HFFc6 (cell line): ENCODE measurements at regions not wholly inside any gene's neighbourhood (a gene's known extent, or its start where the extent isn't known, plus 50 kb on each side); places are given as distances from the start of the nearest gene placed in this dataset.

ENCODE experiments used
- DNase-seq: peaks from one replicate; pipeline ENCODE4 v3.0.0-alpha.2; 2018
- H3K27ac Mint-ChIP-seq: 2 replicates; pipeline ENCODE4 v1.8.0; 2020; ENCODE audit warnings: mild to moderate bottlenecking, mixed read lengths
- H3K27me3 Mint-ChIP-seq: 2 replicates; pipeline ENCODE4 v1.8.0; 2021; ENCODE audit warnings: mild to moderate bottlenecking, moderate library complexity, mixed read lengths; ENCODE audit not compliant: insufficient read depth
- H3K36me3 Mint-ChIP-seq: 2 replicates; pipeline ENCODE4 v1.8.0; 2021; ENCODE audit warnings: low read depth, mixed read lengths
- H3K4me1 Mint-ChIP-seq: 2 replicates; pipeline ENCODE4 v1.8.0; 2020; ENCODE audit warnings: low read depth, mixed read lengths
- H3K4me3 Mint-ChIP-seq: 2 replicates; pipeline ENCODE4 v1.8.0; 2020; ENCODE audit warnings: mild to moderate bottlenecking, moderate library complexity, mixed read lengths
- H3K9me3 Mint-ChIP-seq: 2 replicates; pipeline ENCODE4 v1.8.0; 2020; ENCODE audit warnings: mild to moderate bottlenecking, mixed read lengths
- CTCF ChIP-seq: fragments of 200-600 bp; sonication (generic); IDR thresholded peaks from 2 replicates; pipeline ENCODE4 v1.5.0; 2021; ENCODE audit warnings: antibody characterized with exemption, mild to moderate bottlenecking

- no peak for TF ChIP-seq CTCF
- no peak for DNase-seq
Measured at GRCh38 chr5:39628348-39628747, 203.6 kb upstream of the DAB2 start.

GRCh38 chr5:39624890-39625289 is 200.1 kb upstream of the DAB2 start:
- H3K27me3 Mint-ChIP-seq = peaks cover 17% of the 10 kb centered on the region
- H3K4me1 Mint-ChIP-seq = no peaks in the 10 kb centered on the region
- H3K4me3 Mint-ChIP-seq = no peak overlapping the region
- no peak for DNase-seq
- no peaks in the 10 kb centered on the region for H3K36me3 Mint-ChIP-seq
- no peak overlapping the region for H3K27ac Mint-ChIP-seq
- H3K9me3 Mint-ChIP-seq = no peaks in the 10 kb centered on the region
- no peak for TF ChIP-seq CTCF

More at GRCh38 chr5:39628348-39628747, 203.6 kb upstream of the DAB2 start:
- no peaks in the 10 kb centered on the region for H3K4me1 Mint-ChIP-seq
- peaks cover 18% of the 10 kb centered on the region for H3K27me3 Mint-ChIP-seq
- H3K4me3 Mint-ChIP-seq = no peak overlapping the region
- H3K27ac Mint-ChIP-seq = no peak overlapping the region
- H3K9me3 Mint-ChIP-seq = no peaks in the 10 kb centered on the region
- H3K36me3 Mint-ChIP-seq = no peaks in the 10 kb centered on the region

DNA sequence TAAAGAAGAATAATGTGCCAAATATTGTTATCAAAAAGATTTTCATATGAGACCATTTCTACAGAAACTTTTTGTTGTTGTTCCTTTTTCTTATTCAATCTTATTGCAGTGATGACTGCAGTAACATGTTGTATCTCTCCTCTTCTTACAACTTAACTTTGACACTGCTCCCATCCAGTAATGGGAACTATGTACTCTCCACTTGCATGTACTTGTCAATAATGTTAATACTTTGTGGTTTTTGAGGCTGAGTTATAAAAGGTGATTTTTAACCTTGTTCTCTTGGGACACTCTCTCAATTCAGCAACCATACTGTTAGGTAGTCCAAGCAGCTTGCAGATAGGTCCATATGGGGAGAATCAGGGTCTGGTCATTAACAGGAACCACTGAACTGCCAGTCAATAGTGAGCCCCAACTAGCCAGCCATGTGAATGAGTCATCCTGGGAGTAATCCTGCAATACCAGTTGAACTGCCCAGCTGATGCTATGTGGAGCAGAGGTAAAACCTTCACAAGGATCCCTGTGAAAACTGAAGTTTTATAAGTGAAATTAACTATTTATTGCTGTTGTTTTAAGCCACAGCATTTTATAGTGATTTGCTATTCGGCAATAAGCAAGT is 199.6 kb upstream of the DAB2 start:
- no peaks in the 10 kb centered on the region for H3K36me3 Mint-ChIP-seq
- no peak overlapping the region for H3K4me3 Mint-ChIP-seq
- H3K27me3 Mint-ChIP-seq = peaks cover 14% of the 10 kb centered on the region
- no peaks in the 10 kb centered on the region for H3K4me1 Mint-ChIP-seq
- no peaks in the 10 kb centered on the region for H3K9me3 Mint-ChIP-seq
- TF ChIP-seq CTCF = no peak
- DNase-seq = no peak
- no peak overlapping the region for H3K27ac Mint-ChIP-seq

GRCh38 chr5:39623291-39623865 is 198.6 kb upstream of the DAB2 start:
- H3K27ac Mint-ChIP-seq = no peak overlapping the region
- no peak for DNase-seq
- H3K4me1 Mint-ChIP-seq = no peaks in the 10 kb centered on the region

GRCh38 chr5:39622281-39622680 is 197.5 kb upstream of the DAB2 start:
- Mint-ChIP-seq H3K9me3 (no peaks in the 10 kb centered on the region), H3K4me1 (no peaks in the 10 kb centered on the region), H3K27ac (no peak overlapping the region), H3K4me3 (no peak overlapping the region), H3K36me3 (no peaks in the 10 kb centered on the region), H3K27me3 (peaks cover 10% of the 10 kb centered on the region)
- no peak for DNase-seq
- TF ChIP-seq CTCF = no peak

More at GRCh38 chr5:39623291-39623865, 198.6 kb upstream of the DAB2 start:
- Mint-ChIP-seq H3K27me3 (peaks cover 14% of the 10 kb centered on the region), H3K4me3 (no peak overlapping the region), H3K9me3 (no peaks in the 10 kb centered on the region), H3K36me3 (no peaks in the 10 kb centered on the region)
- no peak for TF ChIP-seq CTCF
